GM12878 (cell line): ENCODE measurements at regions not wholly inside any gene's neighbourhood (a gene's known extent, or its start where the extent isn't known, plus 50 kb on each side); places are given as distances from the start of the nearest gene placed in this dataset.

Experiments
- ATAC-seq: fragments of 200-7000 bp; cut with Tn5 transposase; 3 replicates; pipeline ENCODE4 v1.9.1; 2020; ENCODE audit warnings: mild to moderate bottlenecking, moderate library complexity
- BruUV-seq: library from RNA; stranded (reverse); fragments of 400-500 nt; replicated peaks from 2 replicates; lab custom pipeline; 2021; lab: Mats Ljungman, UMichigan
- CTCF ChIA-PET: fragments of 300-600 bp; sonication (Branson Sonifier 250); formaldehyde crosslinking; extraction: SDS; loops from one replicate; lab custom pipeline; 2021; ENCODE audit warnings: inconsistent platforms; lab: Yijun Ruan, JAX
- POLR2A ChIA-PET: fragments of 350-600 bp; formaldehyde crosslinking; extraction: SDS; loops from one replicate; lab custom pipeline; 2021; ENCODE audit warnings: inconsistent platforms; lab: Charles Lee
- RAD21 ChIA-PET: fragments of 300-600 bp; sonication (Branson Sonifier 250); formaldehyde crosslinking; loops from one replicate; lab custom pipeline; 2023; ENCODE audit warnings: antibody characterized with exemption; ENCODE audit not compliant: unreplicated experiment; lab: Charles Lee
- SMC1A ChIA-PET: fragments of 300-600 bp; sonication (Branson Sonifier 250); formaldehyde crosslinking; loops from one replicate; lab custom pipeline; 2023; ENCODE audit not compliant: unreplicated experiment, uncharacterized antibody; lab: Charles Lee
- DNase-seq: peaks from one replicate; pipeline ENCODE4 v3.0.0-alpha.2; 2011; ENCODE audit warnings: low read depth, low spot score
- FAIRE-seq: peaks from 3 replicates; lab custom pipeline; 2011; peaks lifted over from hg19 to GRCh38; lab: Jason Lieb, UNC
- H2AFZ ChIP-seq: 2 replicates; pipeline ENCODE4 v1.6.0; 2011; ENCODE audit warnings: low read depth, low read length, control low read depth; ENCODE audit not compliant: control insufficient read depth
- H3K27ac ChIP-seq: 2 replicates; pipeline ENCODE4 v1.5.1; 2011; ENCODE audit warnings: control low read depth; ENCODE audit not compliant: control insufficient read depth, insufficient read depth
- H3K27me3 ChIP-seq, 2 experiments: replicated peaks in 1 of 2; 2 replicates each; pipeline versions ENCODE4 v1.6.0 to v1.6.1; 2011; ENCODE audit warnings: low read length in 1 of 2; ENCODE audit not compliant: control insufficient read depth in 2 of 2, insufficient read depth in 2 of 2
- H3K36me3 ChIP-seq, 2 experiments: 2 replicates each; pipeline ENCODE4 v1.5.1; 2011; ENCODE audit warnings: low read length in 1 of 2; ENCODE audit not compliant: control insufficient read depth in 2 of 2, insufficient read depth in 2 of 2
- H3K4me1 ChIP-seq: 2 replicates; pipeline ENCODE4 v1.6.1; 2011; ENCODE audit warnings: mild to moderate bottlenecking, low read length, moderate library complexity, mixed read lengths; ENCODE audit not compliant: control insufficient read depth, insufficient read depth
- H3K4me2 ChIP-seq: 2 replicates; pipeline ENCODE4 v1.6.0; 2011; ENCODE audit warnings: control low read depth; ENCODE audit not compliant: control insufficient read depth, insufficient read depth
- H3K4me3 ChIP-seq: fragments of 200-600 bp; sonication (generic); 2 replicates; pipeline ENCODE4 v1.5.1; 2016
- H3K79me2 ChIP-seq: 2 replicates; pipeline ENCODE4 v1.6.0; 2011; ENCODE audit warnings: low read length; ENCODE audit not compliant: control insufficient read depth, insufficient read depth
- H3K9ac ChIP-seq: 2 replicates; pipeline ENCODE4 v1.8.0; 2011; ENCODE audit warnings: low read length, control low read depth, mixed read lengths; ENCODE audit not compliant: control insufficient read depth, insufficient read depth
- H3K9me3 ChIP-seq: replicated peaks from 3 replicates; pipeline ENCODE4 v1.5.1; 2011; ENCODE audit warnings: mild to moderate bottlenecking, low read length; ENCODE audit not compliant: control insufficient read depth, insufficient read depth
- H4K20me1 ChIP-seq: 2 replicates; pipeline ENCODE4 v1.6.0; 2011; ENCODE audit not compliant: control insufficient read depth, insufficient read depth
- ASH2L ChIP-seq: fragments of 300-600, 200-600 bp; sonication (generic); IDR thresholded peaks from 2 replicates; pipeline ENCODE4 v1.6.1; 2017; ENCODE audit warnings: low read depth, mild to moderate bottlenecking, borderline replicate concordance
- CBFB ChIP-seq: IDR thresholded peaks from 2 replicates; pipeline ENCODE4 v1.6.1; 2016; ENCODE audit warnings: antibody characterized with exemption, low read depth
- MXI1 ChIP-seq: fragments of 150-350 bp; IDR thresholded peaks from 2 replicates; pipeline ENCODE4 v1.6.1; 2011; ENCODE audit warnings: low read depth, mild to moderate bottlenecking, inconsistent platforms, low read length, improper control_type of control experiment
- NFYA ChIP-seq: IDR thresholded peaks from 2 replicates; pipeline ENCODE4 v1.6.1; 2011; ENCODE audit warnings: low read depth, mild to moderate bottlenecking, low read length, improper control_type of control experiment, borderline replicate concordance
- NFYB ChIP-seq: IDR thresholded peaks from 2 replicates; pipeline ENCODE4 v1.6.1; 2011; ENCODE audit warnings: low read depth, mild to moderate bottlenecking, low read length, improper control_type of control experiment, moderate library complexity; ENCODE audit not compliant: insufficient read depth
- PAX5 ChIP-seq: IDR thresholded peaks from 2 replicates; pipeline ENCODE4 v1.6.1; 2011; ENCODE audit warnings: low read depth, low read length, borderline replicate concordance
- POLR2AphosphoS5 ChIP-seq: IDR thresholded peaks from 2 replicates; pipeline ENCODE4 v1.6.1; 2011; ENCODE audit warnings: mild to moderate bottlenecking, low read length, inconsistent platforms
- SMC3 ChIP-seq: IDR thresholded peaks from 2 replicates; pipeline ENCODE4 v1.6.1; 2011; ENCODE audit warnings: low read length, improper control_type of control experiment, borderline replicate concordance
- TCF3 ChIP-seq: IDR thresholded peaks from 2 replicates; pipeline ENCODE4 v1.6.1; 2012; ENCODE audit warnings: low read depth, mild to moderate bottlenecking, low read length, borderline replicate concordance; ENCODE audit not compliant: insufficient read depth
- ZBED1 ChIP-seq: IDR thresholded peaks from 2 replicates; pipeline ENCODE4 v1.6.1; 2016; ENCODE audit warnings: borderline replicate concordance
- WGBS: methylation state at CpG from one replicate; pipeline ENCODE4 v1.1.6; 2016; ENCODE audit warnings: low lambda C conversion rate; ENCODE audit not compliant: insufficient replicate concordance, insufficient coverage; ENCODE audit errors: missing lambda C conversion rate; 5-methylcytosine and 5-hydroxymethylcytosine counted together
- in situ Hi-C: fragments of 300-500 bp; cut with MboI; formaldehyde crosslinking; loops from 9 replicates; pipeline ENCODE4 v1.14.3; 2018; ENCODE audit warnings: mixed read lengths
- intact Hi-C: fragments of 100-400 bp; cut with micrococcal nuclease; formaldehyde crosslinking; loops from one replicate; pipeline ENCODE4 v1.14.2; 2022; ENCODE audit not compliant: unreplicated experiment
- TF ChIP-seq, protein P1 (sequence below): IDR thresholded peaks from 2 replicates; pipeline ENCODE4 v1.6.1; 2011; ENCODE audit warnings: borderline replicate concordance, low read depth, mild to moderate bottlenecking, moderate library complexity, low read length; ENCODE audit not compliant: insufficient read depth, poor library complexity, severe bottlenecking
- TF ChIP-seq, protein P2 (sequence below): fragments of 150-350 bp; IDR thresholded peaks from 2 replicates; pipeline ENCODE4 v1.6.1; 2014; ENCODE audit warnings: mild to moderate bottlenecking, low read depth, low read length

DNA sequence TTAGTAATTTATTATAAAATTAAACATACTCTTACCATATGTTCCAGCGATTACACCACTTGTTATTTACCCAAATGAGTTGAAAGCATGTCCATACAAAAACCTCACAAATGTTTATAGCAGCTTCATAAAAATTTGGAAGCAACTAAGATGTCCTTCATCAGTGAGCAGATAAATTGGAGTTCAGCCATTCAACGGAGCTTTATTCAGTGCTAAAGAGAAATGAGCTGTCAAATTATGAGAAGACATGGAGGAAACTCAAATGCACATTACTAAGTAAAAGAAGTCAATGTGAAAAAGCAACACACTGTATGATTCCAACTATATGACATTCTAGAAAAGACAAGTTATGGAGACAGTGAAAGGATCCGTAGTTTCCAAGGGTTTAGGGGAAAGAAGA, 606.7 kb upstream of the TMPRSS15 start:
- no peak for ATAC-seq
- no peaks in the 10 kb centered on the region for H4K20me1 ChIP-seq
- CTCF ChIA-PET: interaction anchor here (1.4 kb wide), 1 partner anchor 15 kb away, joined by 3 read pairs; no protein-coding TSS in a partner anchor
- no peaks in the 10 kb centered on the region for H3K9me3 ChIP-seq
- intact Hi-C loops: no loop called here
- H3K36me3 ChIP-seq: no peaks in the 10 kb centered on the region
- no TSS peak for BruUV-seq
- no peaks in the 10 kb centered on the region for H3K4me1 ChIP-seq
- in situ Hi-C loops: no loop called here
- SMC1A ChIA-PET: no interaction called here
- no peak overlapping the region for H2AFZ ChIP-seq
- H3K4me2 ChIP-seq: no peak overlapping the region
- H3K4me3 ChIP-seq: no peak overlapping the region
- no peak for DNase-seq
- no peak for FAIRE-seq
- POLR2A ChIA-PET: no interaction called here
- TF ChIP-seq, protein P1, sequence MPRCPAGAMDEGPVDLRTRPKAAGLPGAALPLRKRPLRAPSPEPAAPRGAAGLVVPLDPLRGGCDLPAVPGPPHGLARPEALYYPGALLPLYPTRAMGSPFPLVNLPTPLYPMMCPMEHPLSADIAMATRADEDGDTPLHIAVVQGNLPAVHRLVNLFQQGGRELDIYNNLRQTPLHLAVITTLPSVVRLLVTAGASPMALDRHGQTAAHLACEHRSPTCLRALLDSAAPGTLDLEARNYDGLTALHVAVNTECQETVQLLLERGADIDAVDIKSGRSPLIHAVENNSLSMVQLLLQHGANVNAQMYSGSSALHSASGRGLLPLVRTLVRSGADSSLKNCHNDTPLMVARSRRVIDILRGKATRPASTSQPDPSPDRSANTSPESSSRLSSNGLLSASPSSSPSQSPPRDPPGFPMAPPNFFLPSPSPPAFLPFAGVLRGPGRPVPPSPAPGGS: no peak
- no peak for TF ChIP-seq NFYB
- no peak for TF ChIP-seq ZBED1
- no peak for TF ChIP-seq NFYA
- no peak for TF ChIP-seq MXI1
- TF ChIP-seq TCF3: no peak
- no peak for TF ChIP-seq PAX5
- WGBS: 6% methylated on average over 3 of the region's 3 CpGs
- no peak overlapping the region for H3K9ac ChIP-seq
- no peaks in the 10 kb centered on the region for H3K79me2 ChIP-seq
- RAD21 ChIA-PET: no interaction called here
- no peaks in the 10 kb centered on the region for H3K27me3 ChIP-seq
- H3K27ac ChIP-seq: no peak overlapping the region

- intact Hi-C loops: no loop called here
- RAD21 ChIA-PET: no interaction called here
- Histone ChIP-seq H3K9me3 (no peaks in the 10 kb centered on the region), H3K27ac (no peak overlapping the region), H2AFZ (no peak overlapping the region), H3K36me3 (no peaks in the 10 kb centered on the region), H3K4me3 (no peak overlapping the region), H3K4me1 (no peaks in the 10 kb centered on the region), H4K20me1 (no peaks in the 10 kb centered on the region), H3K9ac (no peak overlapping the region), H3K79me2 (no peaks in the 10 kb centered on the region), H3K27me3 (no peaks in the 10 kb centered on the region), H3K4me2 (no peak overlapping the region)
- SMC1A ChIA-PET: no interaction called here
- TF ChIP-seq, protein P2, sequence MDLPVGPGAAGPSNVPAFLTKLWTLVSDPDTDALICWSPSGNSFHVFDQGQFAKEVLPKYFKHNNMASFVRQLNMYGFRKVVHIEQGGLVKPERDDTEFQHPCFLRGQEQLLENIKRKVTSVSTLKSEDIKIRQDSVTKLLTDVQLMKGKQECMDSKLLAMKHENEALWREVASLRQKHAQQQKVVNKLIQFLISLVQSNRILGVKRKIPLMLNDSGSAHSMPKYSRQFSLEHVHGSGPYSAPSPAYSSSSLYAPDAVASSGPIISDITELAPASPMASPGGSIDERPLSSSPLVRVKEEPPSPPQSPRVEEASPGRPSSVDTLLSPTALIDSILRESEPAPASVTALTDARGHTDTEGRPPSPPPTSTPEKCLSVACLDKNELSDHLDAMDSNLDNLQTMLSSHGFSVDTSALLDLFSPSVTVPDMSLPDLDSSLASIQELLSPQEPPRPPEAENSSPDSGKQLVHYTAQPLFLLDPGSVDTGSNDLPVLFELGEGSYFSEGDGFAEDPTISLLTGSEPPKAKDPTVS: no peak
- TF ChIP-seq, protein P1: no peak
- no peak for TF ChIP-seq POLR2AphosphoS5
- no peak for TF ChIP-seq ASH2L
- TF ChIP-seq CBFB: no peak
- TF ChIP-seq SMC3: no peak
- CTCF ChIA-PET: no interaction called here
- FAIRE-seq (no peak), DNase-seq (no peak), ATAC-seq (no peak)
- BruUV-seq: no TSS peak
- in situ Hi-C loops: no loop called here
- POLR2A ChIA-PET: no interaction called here
- 32% methylated on average over 2 of the region's 2 CpGs for WGBS
These were observed 607.4 kb upstream of the TMPRSS15 start for GRCh38 chr21:19010996-19011395.
